Peyer's patch (tissue), 4 donors: ENCODE measurements at regions not wholly inside any gene's neighbourhood (a gene's known extent, or its start where the extent isn't known, plus 50 kb on each side); places are given as distances from the start of the nearest gene placed in this dataset.

ENCODE experiments used
- CTCF ChIP-seq, 6 experiments: fragments of 450-650 bp in 4 of 6; fragments of 200-600 bp in 2 of 6; sonication (generic) in 1 of 6; IDR thresholded peaks; one replicate each; pipeline ENCODE4 v1.5.1; 2017 to 2019; ENCODE audit warnings: antibody characterized with exemption in 6 of 6, mild to moderate bottlenecking in 3 of 6, moderate library complexity in 1 of 6
- POLR2A ChIP-seq, 2 donors: fragments of 450-650 bp; IDR thresholded peaks; one replicate each; pipeline ENCODE4 v1.5.1; 2017; ENCODE audit warnings: antibody characterized with exemption in 2 of 2, mild to moderate bottlenecking in 2 of 2, moderate library complexity in 2 of 2

DNA sequence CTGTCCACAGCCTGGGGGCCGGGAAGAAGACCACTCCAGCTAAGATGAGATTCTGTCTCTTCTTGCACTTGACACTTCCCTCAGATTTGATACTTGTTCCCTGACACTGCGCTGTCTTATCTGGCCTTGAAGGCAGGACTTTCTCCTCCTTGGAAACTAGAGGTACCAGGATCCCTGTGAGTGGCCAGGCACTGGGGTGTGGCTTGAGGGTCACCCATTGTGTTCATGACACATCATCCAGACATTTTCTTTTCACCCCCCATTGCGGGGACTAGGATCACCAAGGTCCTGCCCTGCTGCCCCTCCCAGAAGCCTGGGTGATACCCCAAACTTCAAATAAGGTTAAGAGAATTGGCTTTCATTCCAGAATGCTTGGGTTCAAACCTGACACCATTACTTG is 103.3 kb downstream of the NDFIP1 start:
- TF ChIP-seq CTCF (IDR thresholded peaks at IDR 0.05) (no peak), POLR2A (IDR thresholded peaks at IDR 0.05) (no peak)
